DND-41 (cell line): ENCODE measurements at regions not wholly inside any gene's neighbourhood (a gene's known extent, or its start where the extent isn't known, plus 50 kb on each side); places are given as distances from the start of the nearest gene placed in this dataset.

Experiments
- CTCF ChIP-seq: IDR thresholded peaks from 2 replicates; pipeline ENCODE4 v1.5.1; 2012; ENCODE audit warnings: borderline replicate concordance, low read length, moderate library complexity, mild to moderate bottlenecking; ENCODE audit not compliant: poor library complexity, severe bottlenecking; ENCODE audit errors: extremely low read depth
- EZH2 ChIP-seq: IDR thresholded peaks from 3 replicates; pipeline ENCODE4 v1.6.1; 2012; ENCODE audit warnings: borderline replicate concordance, low read depth, mild to moderate bottlenecking, moderate library complexity, low read length, inconsistent platforms; ENCODE audit not compliant: severe bottlenecking

- TF ChIP-seq CTCF (no peak), EZH2 (no peak)
Measured at GRCh38 chr16:47888142-47888541, 267.7 kb downstream of the ABCC12 start.
